ENCODE measurements at regions not wholly inside any gene's neighbourhood (a gene's known extent, or its start where the extent isn't known, plus 50 kb on each side); places are given as distances from the start of the nearest gene placed in this dataset.

DNA sequence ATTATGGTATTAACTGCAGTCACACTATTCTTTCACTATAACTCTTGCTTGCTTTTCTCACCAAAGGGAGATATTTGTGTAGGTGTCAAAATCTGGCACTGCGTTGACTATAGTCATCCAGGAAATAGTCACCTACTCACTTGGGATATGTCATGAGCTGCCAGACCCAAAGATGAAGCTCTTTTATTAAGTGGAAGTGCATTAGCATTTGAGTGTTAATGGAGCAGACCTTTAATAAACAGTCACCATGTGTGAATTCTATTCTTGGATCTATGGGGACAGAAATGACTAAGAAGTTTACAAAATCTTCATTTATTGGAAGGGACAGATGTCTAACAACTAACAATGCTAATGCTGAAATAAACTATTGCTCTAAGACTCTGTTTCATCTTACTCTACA lies 130.1 kb upstream of the NEDD9 start:
- Histone ChIP-seq H3K4me1 (peaks cover 0 to 8% (median 8%) of the 10 kb centered on the region in 4 donors), H3K27me3 (no peaks in the 10 kb centered on the region), H3K4me3 (no peak overlapping the region), H3K27ac (no peak overlapping the region), H3K9me3 (no peaks in the 10 kb centered on the region), H3K36me3 (no peaks in the 10 kb centered on the region)
- intact Hi-C loops (cut with DNase I): no loop called here
- DNase-seq: no peak
- TF ChIP-seq CTCF (IDR thresholded peaks at IDR 0.05) (no peak), POLR2AphosphoS5 (IDR thresholded peaks at IDR 0.05) (no peak), EP300 (IDR thresholded peaks at IDR 0.05) (no peak), POLR2A (IDR thresholded peaks at IDR 0.05) (no peak)
- 59 to 81% methylated on average over 1 of the region's 1 CpG for WGBS, 2 donors

DNA sequence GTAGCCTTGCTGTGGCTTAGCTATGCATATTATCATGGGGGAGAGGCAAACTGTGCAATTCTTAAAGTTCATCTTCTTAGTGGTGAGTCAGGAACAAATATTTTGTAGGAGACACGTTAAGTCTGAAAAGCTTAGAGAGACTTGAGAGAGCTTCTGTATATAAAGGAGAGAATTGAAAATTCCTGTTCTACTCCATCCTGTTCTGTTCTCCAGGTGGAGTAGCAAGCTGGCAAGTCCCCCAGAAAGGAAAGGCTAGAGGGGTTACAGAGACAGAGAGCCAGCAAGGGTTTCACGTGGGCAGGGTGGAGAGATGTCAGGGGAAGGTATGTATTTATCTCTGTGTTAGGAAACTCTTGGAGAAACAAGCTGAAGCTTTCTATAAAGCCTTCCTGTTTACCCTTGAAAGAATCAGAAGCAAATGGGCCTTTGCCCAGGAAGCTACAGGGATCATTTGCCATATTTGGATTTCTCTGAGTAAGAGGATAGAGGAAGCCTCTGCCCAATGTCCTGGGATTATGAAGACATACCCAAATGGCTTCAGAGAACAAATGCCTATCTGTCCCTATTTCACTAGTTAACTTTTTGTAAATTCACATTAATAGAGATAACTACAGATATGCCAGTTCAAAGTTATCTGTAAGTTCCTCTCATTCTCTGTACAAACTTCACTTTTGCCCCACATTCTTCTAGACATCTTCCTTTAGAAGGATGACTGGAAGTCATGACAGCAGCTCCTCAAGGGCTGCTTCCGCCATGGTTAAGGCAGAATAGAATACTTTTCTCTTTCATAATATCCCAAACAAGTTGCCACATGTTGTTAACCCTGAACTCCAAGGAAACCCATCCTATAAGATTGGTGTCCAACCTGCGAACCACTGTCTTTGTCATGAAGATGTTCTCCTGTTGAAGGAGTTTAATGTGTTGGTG lies 126.7 kb upstream of the NEDD9 start:
- H3K36me3 ChIP-seq: no peaks in the 10 kb centered on the region
- no peaks in the 10 kb centered on the region for H3K4me1 ChIP-seq
- no peak overlapping the region for H3K4me3 ChIP-seq
- intact Hi-C loops (cut with DNase I): no loop called here
- no peak for TF ChIP-seq EP300 (IDR thresholded peaks at IDR 0.05)
- no peak for TF ChIP-seq POLR2AphosphoS5 (IDR thresholded peaks at IDR 0.05)
- no peak for TF ChIP-seq CTCF (IDR thresholded peaks at IDR 0.05)
- no peaks in the 10 kb centered on the region for H3K9me3 ChIP-seq
- DNase-seq: no peak
- no peaks in the 10 kb centered on the region for H3K27me3 ChIP-seq
- WGBS, 2 donors: 82 to 85% methylated on average over 4 of the region's 4 CpGs
- H3K27ac ChIP-seq: peak overlapping the region in 1 of 4 donors; percentile 43

DNA sequence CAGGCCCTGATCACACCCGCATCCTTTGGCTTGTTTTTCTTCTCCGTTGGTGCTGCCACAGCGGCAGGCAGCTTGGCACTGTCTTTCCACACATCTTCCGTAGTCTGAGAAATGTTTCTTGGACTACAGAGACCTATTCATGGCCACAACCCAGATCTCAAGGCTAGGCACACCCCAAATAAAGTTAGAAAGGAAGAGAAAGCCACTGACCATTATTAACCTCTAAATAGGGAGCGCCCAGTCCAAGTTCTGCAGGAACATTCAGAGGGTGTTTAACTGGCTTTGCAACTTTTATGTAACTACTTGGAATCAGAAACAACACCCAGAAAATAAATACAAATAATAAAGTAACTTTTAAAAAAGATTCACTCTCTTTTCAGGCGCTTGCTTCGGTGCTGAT lies 124.8 kb upstream of the NEDD9 start:
- Histone ChIP-seq H3K4me3 (no peak overlapping the region), H3K9me3 (no peaks in the 10 kb centered on the region), H3K27me3 (no peaks in the 10 kb centered on the region), H3K4me1 (no peaks in the 10 kb centered on the region), H3K27ac (peak overlapping the region in 2 of 4 donors; percentile 37 to 68), H3K36me3 (no peaks in the 10 kb centered on the region)
- WGBS, 2 donors: 78 to 90% methylated on average over 7 of the region's 7 CpGs
- intact Hi-C loops (cut with DNase I): no loop called here
- no peak for DNase-seq
- no peak for TF ChIP-seq POLR2A (IDR thresholded peaks at IDR 0.05)
- no peak for TF ChIP-seq EP300 (IDR thresholded peaks at IDR 0.05)
- TF ChIP-seq POLR2AphosphoS5 (IDR thresholded peaks at IDR 0.05): no peak
- TF ChIP-seq CTCF (IDR thresholded peaks at IDR 0.05): no peak

DNA sequence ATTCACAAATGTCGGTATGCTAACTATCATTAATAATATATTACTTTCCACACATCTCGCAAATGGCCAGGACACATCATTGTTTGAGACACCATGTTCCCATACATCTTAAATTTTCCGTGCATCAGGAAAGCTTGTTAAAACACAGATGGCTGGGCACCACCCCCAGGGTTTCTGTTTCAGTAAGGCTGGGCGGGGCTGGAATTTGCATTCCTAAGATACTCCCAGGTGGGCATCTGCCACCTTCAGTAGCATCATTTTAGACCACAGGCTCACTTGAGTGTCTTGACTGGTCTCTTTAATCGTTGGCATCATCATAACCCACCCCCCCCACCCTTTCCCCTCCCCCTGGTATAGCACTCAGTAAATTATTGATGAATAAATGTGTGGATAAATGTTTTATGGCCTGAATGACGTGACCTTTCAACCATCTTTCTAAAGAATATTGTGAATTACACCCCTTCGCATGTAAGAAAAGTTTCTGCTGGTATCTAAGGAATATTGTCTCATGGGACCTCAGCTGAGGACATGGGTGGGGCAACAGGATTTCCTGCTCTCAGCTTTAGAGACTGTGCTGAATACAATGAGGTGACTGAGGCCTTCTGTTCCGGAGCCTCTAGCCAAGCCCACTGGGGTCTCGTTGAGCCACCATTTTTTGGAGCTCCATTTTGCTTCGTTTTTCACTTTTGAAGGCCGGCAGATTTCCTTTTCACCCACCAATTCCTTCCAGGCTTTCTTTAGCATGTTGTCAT lies 124.1 kb upstream of the NEDD9 start:
- Histone ChIP-seq H3K27ac (peak overlapping the region in 2 of 4 donors; percentile 37 to 68), H3K4me1 (no peaks in the 10 kb centered on the region), H3K27me3 (no peaks in the 10 kb centered on the region), H3K9me3 (no peaks in the 10 kb centered on the region), H3K36me3 (no peaks in the 10 kb centered on the region), H3K4me3 (no peak overlapping the region)
- DNase-seq: no peak
- no peak for TF ChIP-seq EP300 (IDR thresholded peaks at IDR 0.05)
- TF ChIP-seq POLR2AphosphoS5 (IDR thresholded peaks at IDR 0.05): peak in 1 of 4 donors; percentile 6
- 35 to 65% methylated on average over 11 of the region's 11 CpGs for WGBS, 2 donors
- intact Hi-C loops (cut with DNase I): no loop called here

DNA sequence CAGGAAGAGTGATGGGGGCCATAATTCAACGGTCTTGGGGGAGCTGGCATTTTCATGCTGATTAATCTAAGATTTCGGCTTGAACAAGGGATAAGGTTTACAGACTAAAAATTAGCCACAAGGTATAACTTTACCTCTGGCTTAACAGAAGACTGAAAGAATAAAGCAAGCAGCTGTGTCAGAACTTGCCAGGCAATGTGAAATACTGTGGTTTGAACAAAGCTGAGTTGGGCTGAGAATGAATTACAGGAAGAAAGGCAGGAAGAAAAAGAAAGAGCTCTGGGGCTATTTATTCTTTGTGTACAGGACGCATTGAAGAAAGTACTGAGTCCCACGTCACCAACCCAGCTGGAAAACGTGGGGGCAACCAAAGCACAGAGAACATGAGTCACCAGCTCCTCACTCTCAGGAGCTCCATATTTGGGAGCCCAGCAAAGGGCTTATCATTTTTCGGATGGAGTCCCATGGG lies 121.5 kb upstream of the NEDD9 start:
- no peak for TF ChIP-seq CTCF (IDR thresholded peaks at IDR 0.05)
- peak in 2 of 4 donors; percentile 10 to 35 for TF ChIP-seq POLR2AphosphoS5 (IDR thresholded peaks at IDR 0.05)
- TF ChIP-seq POLR2A (IDR thresholded peaks at IDR 0.05): no peak
- no peak for TF ChIP-seq EP300 (IDR thresholded peaks at IDR 0.05)
- intact Hi-C loops (cut with DNase I): no loop called here
- H3K4me1 ChIP-seq: no peaks in the 10 kb centered on the region
- no peak overlapping the region for H3K4me3 ChIP-seq
- no peaks in the 10 kb centered on the region for H3K9me3 ChIP-seq
- H3K27me3 ChIP-seq: no peaks in the 10 kb centered on the region
- no peak for DNase-seq
- WGBS, 2 donors: 44 to 72% methylated on average over 6 of the region's 6 CpGs
- peak overlapping the region in 3 of 4 donors; percentile 28 to 71 (median 59) for H3K27ac ChIP-seq
- H3K36me3 ChIP-seq: no peaks in the 10 kb centered on the region
